SK-N-SH (cell line): ENCODE measurements at regions not wholly inside any gene's neighbourhood (a gene's known extent, or its start where the extent isn't known, plus 50 kb on each side); places are given as distances from the start of the nearest gene placed in this dataset.

Experiments
- CTCF ChIA-PET: fragments of 300-600, 350-600 bp; formaldehyde crosslinking; extraction: SDS; loops from one replicate; lab custom pipeline; 2021; lab: Yijun Ruan, JAX
- POLR2A ChIA-PET: fragments of 350-600 bp; sonication (Branson Sonifier 250); formaldehyde crosslinking; extraction: SDS; loops from one replicate; lab custom pipeline; 2020; ENCODE audit warnings: antibody characterized with exemption, inconsistent platforms; lab: Yijun Ruan, JAX
- DNase-seq: peaks from one replicate; pipeline ENCODE4 v3.0.0; 2012
- H2AFZ ChIP-seq: fragments of 200-600 bp; sonication (generic); 2 replicates; pipeline ENCODE4 v1.8.1; 2016; ENCODE audit warnings: antibody characterized with exemption, mild to moderate bottlenecking, low read depth
- H3F3A ChIP-seq: fragments of 200-600 bp; sonication (generic); replicated peaks from 2 replicates; pipeline ENCODE3; 2016; ENCODE audit warnings: antibody characterized with exemption, mild to moderate bottlenecking; ENCODE audit not compliant: insufficient read depth
- H3K27ac ChIP-seq, 2 experiments: fragments of 200-500 bp in 1 of 2; fragments of 200-600 bp in 1 of 2; sonication (Bioruptor generic) in 1 of 2; sonication (generic), shearing (Covaris generic) in 1 of 2; 2 replicates each; pipeline versions ENCODE4 v1.5.1 to v1.6.1; 2014 to 2016; ENCODE audit warnings: low read depth in 2 of 2, inconsistent platforms in 1 of 2, low read length in 1 of 2, mild to moderate bottlenecking in 1 of 2, mixed read lengths in 1 of 2
- H3K27me3 ChIP-seq: fragments of 200-600 bp; sonication (generic), shearing (Covaris generic); 2 replicates; pipeline ENCODE4 v1.6.1; 2016; ENCODE audit warnings: mixed run types; ENCODE audit not compliant: insufficient read depth
- H3K36me3 ChIP-seq, 2 experiments: fragments of 200-500 bp in 1 of 2; fragments of 200-600 bp in 1 of 2; sonication (Bioruptor generic) in 1 of 2; sonication (generic) in 1 of 2; replicated peaks in 1 of 2; 2 replicates each; pipeline versions ENCODE3 to v1.5.1; 2014 to 2016; ENCODE audit warnings: low read length in 1 of 2, mild to moderate bottlenecking in 1 of 2; ENCODE audit not compliant: insufficient read depth in 2 of 2, control insufficient read depth in 1 of 2
- H3K4me1 ChIP-seq, 2 experiments: fragments of 200-500 bp in 1 of 2; fragments of 200-600 bp in 1 of 2; sonication (Bioruptor generic) in 1 of 2; sonication (generic), shearing (Covaris generic) in 1 of 2; 2 replicates each; pipeline versions ENCODE4 v1.5.1 to v1.6.1; 2014 to 2016; ENCODE audit warnings: low read depth in 1 of 2, low read length in 1 of 2, mixed run types in 1 of 2; ENCODE audit not compliant: insufficient read depth in 2 of 2, control insufficient read depth in 1 of 2
- H3K4me2 ChIP-seq: fragments of 200-600 bp; sonication (generic), shearing (Covaris generic); 2 replicates; pipeline ENCODE4 v1.6.1; 2017; ENCODE audit warnings: mixed run types
- H3K4me3 ChIP-seq, 2 experiments: fragments of 200-500 bp in 1 of 2; fragments of 200-600 bp in 1 of 2; sonication (Bioruptor generic) in 1 of 2; sonication (generic), shearing (Covaris generic) in 1 of 2; 2 replicates each; pipeline versions ENCODE4 v1.5.1 to v1.8.1; 2014 to 2016; ENCODE audit warnings: low read depth in 2 of 2, inconsistent platforms in 1 of 2, low read length in 1 of 2, mild to moderate bottlenecking in 1 of 2, mixed read lengths in 1 of 2, moderate library complexity in 1 of 2
- H3K79me2 ChIP-seq: fragments of 200-600 bp; sonication (generic); 2 replicates; pipeline ENCODE4 v1.8.1; 2017; ENCODE audit warnings: mild to moderate bottlenecking; ENCODE audit not compliant: insufficient read depth
- H3K9ac ChIP-seq: fragments of 200-600 bp; sonication (generic); 2 replicates; pipeline ENCODE4 v1.6.1; 2017; ENCODE audit warnings: mixed run types
- H3K9me2 ChIP-seq: fragments of 200-600 bp; sonication (generic); 2 replicates; pipeline ENCODE4 v1.6.1; 2017; ENCODE audit warnings: mixed run types
- H3K9me3 ChIP-seq: fragments of 200-600 bp; sonication (generic); 2 replicates; pipeline ENCODE4 v1.6.1; 2017; ENCODE audit warnings: mixed run types, mild to moderate bottlenecking, moderate library complexity
- H4K20me1 ChIP-seq: fragments of 200-600 bp; sonication (generic); 2 replicates; pipeline ENCODE4 v1.6.1; 2017; ENCODE audit warnings: mild to moderate bottlenecking, mixed run types; ENCODE audit not compliant: insufficient read depth
- CHD2 ChIP-seq: fragments of 150-350 bp; IDR thresholded peaks from 2 replicates; pipeline ENCODE4 v1.6.1; 2018; ENCODE audit warnings: low read length; ENCODE audit not compliant: partially characterized antibody
- CTCF ChIP-seq: fragments of 200-600 bp; sonication (generic); IDR thresholded peaks from 2 replicates; pipeline ENCODE4 v1.6.1; 2017; ENCODE audit warnings: antibody characterized with exemption, mild to moderate bottlenecking, moderate library complexity
- FOSL2 ChIP-seq: IDR thresholded peaks from 2 replicates; pipeline ENCODE4 v1.4.0; 2012; ENCODE audit warnings: low read depth, mild to moderate bottlenecking, moderate library complexity, borderline replicate concordance
- FOXM1 ChIP-seq: IDR thresholded peaks from 2 replicates; pipeline ENCODE4 v1.4.0; 2012; ENCODE audit warnings: low read depth, mild to moderate bottlenecking
- IRF3 ChIP-seq: fragments of 150-350 bp; IDR thresholded peaks from 2 replicates; pipeline ENCODE4 v1.6.1; 2016; ENCODE audit warnings: mild to moderate bottlenecking, low read depth, low read length
- MEF2A ChIP-seq: IDR thresholded peaks from 2 replicates; pipeline ENCODE4 v1.4.0; 2012; ENCODE audit warnings: low read depth, borderline replicate concordance
- RAD21 ChIP-seq: IDR thresholded peaks from 2 replicates; pipeline ENCODE4 v1.6.1; 2012; ENCODE audit warnings: mild to moderate bottlenecking, low read length
- REST ChIP-seq: IDR thresholded peaks from 2 replicates; pipeline ENCODE4 v1.6.1; 2012; ENCODE audit warnings: mild to moderate bottlenecking, low read depth, low read length, moderate library complexity
- RXRA ChIP-seq: IDR thresholded peaks from 2 replicates; pipeline ENCODE4 v1.4.0; 2012; ENCODE audit warnings: low read depth, mild to moderate bottlenecking, borderline replicate concordance
- YY1 ChIP-seq: IDR thresholded peaks from 2 replicates; pipeline ENCODE4 v1.4.0; 2012; ENCODE audit warnings: low read depth, mild to moderate bottlenecking
- WGBS: methylation state at CpG from one replicate; pipeline ENCODE4 v1.1.6; 2017; ENCODE audit warnings: low lambda C conversion rate; 5-methylcytosine and 5-hydroxymethylcytosine counted together
- TF ChIP-seq, protein P1 (sequence below): IDR thresholded peaks from 2 replicates; pipeline ENCODE4 v1.4.0; 2012; ENCODE audit warnings: low read depth, borderline replicate concordance
- TF ChIP-seq, protein P2 (sequence below): IDR thresholded peaks from 2 replicates; pipeline ENCODE4; 2012
- TF ChIP-seq, protein P3 (sequence below): IDR thresholded peaks from 2 replicates; pipeline ENCODE4 v1.4.0; 2012; ENCODE audit warnings: low read depth, borderline replicate concordance

DNA sequence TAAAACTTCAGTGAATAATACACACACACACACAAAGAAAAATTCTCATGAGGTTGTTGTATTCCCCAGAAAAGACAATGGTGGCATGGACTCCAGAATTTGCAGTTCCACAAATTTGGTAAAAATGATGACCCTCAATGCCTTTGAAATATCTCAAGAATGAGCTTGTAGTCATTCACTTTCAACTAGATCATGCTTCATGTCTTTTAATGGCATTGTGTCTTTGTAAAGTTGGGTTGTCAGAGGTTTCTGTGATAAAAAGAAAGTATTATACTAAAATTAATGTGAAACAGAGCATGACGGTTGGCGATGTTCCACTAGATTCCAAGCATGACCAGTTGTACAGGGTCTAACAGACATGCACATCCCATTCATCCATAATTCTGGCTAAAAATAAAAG is 685.0 kb upstream of the FRG1 start:
- Histone ChIP-seq H4K20me1 (no peaks in the 10 kb centered on the region), H3K9me2 (no peaks in the 10 kb centered on the region), H3F3A (no peaks in the 10 kb centered on the region), H3K27me3 (no peaks in the 10 kb centered on the region), H3K27ac (no peak overlapping the region), H3K9me3 (no peaks in the 10 kb centered on the region), H3K4me3 (no peak overlapping the region), H3K79me2 (no peaks in the 10 kb centered on the region), H3K36me3 (no peaks in the 10 kb centered on the region), H2AFZ (no peak overlapping the region), H3K4me2 (no peak overlapping the region), H3K4me1 (no peaks in the 10 kb centered on the region), H3K9ac (no peak overlapping the region)
- ChIA-PET POLR2A (no interaction called here), CTCF (no interaction called here)
- DNase-seq: no peak
- TF ChIP-seq RXRA (no peak), YY1 (no peak), CTCF (no peak)
- WGBS: 76% methylated on average over 2 of the region's 2 CpGs

DNA sequence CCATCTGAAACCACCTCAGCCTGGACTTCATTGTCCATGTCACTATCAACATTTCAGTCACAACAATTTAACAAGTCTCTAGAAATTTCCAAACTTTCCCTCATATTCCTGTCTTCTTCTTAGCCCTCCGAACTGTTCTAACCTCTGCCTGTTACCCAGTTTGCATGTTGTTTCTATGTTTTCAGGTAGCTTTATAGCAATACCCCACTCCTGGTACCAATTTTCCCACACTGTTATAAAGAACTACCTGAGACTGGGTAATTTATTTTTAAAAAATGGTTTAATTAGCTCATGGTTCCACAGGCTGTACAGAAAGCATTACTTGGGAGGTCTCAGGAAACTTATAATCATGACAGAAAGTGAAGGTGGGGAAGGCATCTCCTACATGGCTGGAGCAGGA is 679.2 kb upstream of the FRG1 start:
- CTCF ChIA-PET: no interaction called here
- Histone ChIP-seq H3K9me2 (no peaks in the 10 kb centered on the region), H4K20me1 (no peaks in the 10 kb centered on the region), H2AFZ (no peak overlapping the region), H3K4me3 (no peak overlapping the region), H3K27ac (no peak overlapping the region), H3K9ac (no peak overlapping the region), H3K9me3 (no peaks in the 10 kb centered on the region), H3K36me3 (no peaks in the 10 kb centered on the region), H3K27me3 (no peaks in the 10 kb centered on the region), H3K79me2 (no peaks in the 10 kb centered on the region), H3K4me1 (no peaks in the 10 kb centered on the region), H3K4me2 (no peak overlapping the region), H3F3A (no peaks in the 10 kb centered on the region)
- POLR2A ChIA-PET: no interaction called here
- no peak for DNase-seq
- 13% methylated on average over 1 of the region's 1 CpG for WGBS
- TF ChIP-seq, protein P1, sequence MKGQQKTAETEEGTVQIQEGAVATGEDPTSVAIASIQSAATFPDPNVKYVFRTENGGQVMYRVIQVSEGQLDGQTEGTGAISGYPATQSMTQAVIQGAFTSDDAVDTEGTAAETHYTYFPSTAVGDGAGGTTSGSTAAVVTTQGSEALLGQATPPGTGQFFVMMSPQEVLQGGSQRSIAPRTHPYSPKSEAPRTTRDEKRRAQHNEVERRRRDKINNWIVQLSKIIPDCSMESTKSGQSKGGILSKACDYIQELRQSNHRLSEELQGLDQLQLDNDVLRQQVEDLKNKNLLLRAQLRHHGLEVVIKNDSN: no peak
- TF ChIP-seq RAD21 (no peak), MEF2A (no peak), IRF3 (no peak), FOXM1 (no peak), CTCF (no peak), FOSL2 (no peak), REST (no peak), CHD2 (no peak), RXRA (no peak)
- TF ChIP-seq, protein P2, sequence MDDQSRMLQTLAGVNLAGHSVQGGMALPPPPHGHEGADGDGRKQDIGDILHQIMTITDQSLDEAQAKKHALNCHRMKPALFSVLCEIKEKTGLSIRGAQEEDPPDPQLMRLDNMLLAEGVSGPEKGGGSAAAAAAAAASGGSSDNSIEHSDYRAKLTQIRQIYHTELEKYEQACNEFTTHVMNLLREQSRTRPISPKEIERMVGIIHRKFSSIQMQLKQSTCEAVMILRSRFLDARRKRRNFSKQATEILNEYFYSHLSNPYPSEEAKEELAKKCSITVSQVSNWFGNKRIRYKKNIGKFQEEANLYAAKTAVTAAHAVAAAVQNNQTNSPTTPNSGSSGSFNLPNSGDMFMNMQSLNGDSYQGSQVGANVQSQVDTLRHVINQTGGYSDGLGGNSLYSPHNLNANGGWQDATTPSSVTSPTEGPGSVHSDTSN: no peak
- TF ChIP-seq, protein P3, sequence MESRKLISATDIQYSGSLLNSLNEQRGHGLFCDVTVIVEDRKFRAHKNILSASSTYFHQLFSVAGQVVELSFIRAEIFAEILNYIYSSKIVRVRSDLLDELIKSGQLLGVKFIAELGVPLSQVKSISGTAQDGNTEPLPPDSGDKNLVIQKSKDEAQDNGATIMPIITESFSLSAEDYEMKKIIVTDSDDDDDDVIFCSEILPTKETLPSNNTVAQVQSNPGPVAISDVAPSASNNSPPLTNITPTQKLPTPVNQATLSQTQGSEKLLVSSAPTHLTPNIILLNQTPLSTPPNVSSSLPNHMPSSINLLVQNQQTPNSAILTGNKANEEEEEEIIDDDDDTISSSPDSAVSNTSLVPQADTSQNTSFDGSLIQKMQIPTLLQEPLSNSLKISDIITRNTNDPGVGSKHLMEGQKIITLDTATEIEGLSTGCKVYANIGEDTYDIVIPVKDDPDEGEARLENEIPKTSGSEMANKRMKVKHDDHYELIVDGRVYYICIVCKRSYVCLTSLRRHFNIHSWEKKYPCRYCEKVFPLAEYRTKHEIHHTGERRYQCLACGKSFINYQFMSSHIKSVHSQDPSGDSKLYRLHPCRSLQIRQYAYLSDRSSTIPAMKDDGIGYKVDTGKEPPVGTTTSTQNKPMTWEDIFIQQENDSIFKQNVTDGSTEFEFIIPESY: no peak
